Natural killer cell (primary cell): ENCODE measurements at regions not wholly inside any gene's neighbourhood (a gene's known extent, or its start where the extent isn't known, plus 50 kb on each side); places are given as distances from the start of the nearest gene placed in this dataset.
"Not testable (repeated sequence)": the region's sequence is repeated elsewhere in the genome, so short reads cannot be mapped to it uniquely, and the experiment has no call there.

Experiments used
- ATAC-seq, 3 donors: fragments of 150-1000 bp in 2 of 3; fragments of 200-7000 bp in 1 of 3; cut with Tn5 transposase; 1 replicate in 1 of 3; 2 replicates in 2 of 3; pipeline ENCODE4 v1.10.0; 2021; ENCODE audit warnings: mild to moderate bottlenecking in 2 of 3, moderate library complexity in 2 of 3
- DNase-seq, 2 donors: peaks; one replicate each; pipeline versions ENCODE4 v3.0.0 to v3.0.0-alpha.2; 2013 to 2021; ENCODE audit warnings: mixed read lengths in 1 of 2
- H3K27ac ChIP-seq: one replicate; pipeline ENCODE4 v1.5.1; 2013; ENCODE audit warnings: mild to moderate bottlenecking, low read length
- H3K27me3 ChIP-seq: one replicate; pipeline ENCODE4 v1.6.1; 2013; ENCODE audit warnings: low read length; ENCODE audit not compliant: control insufficient read depth, insufficient read depth
- H3K36me3 ChIP-seq: one replicate; pipeline ENCODE4 v1.6.1; 2013; ENCODE audit warnings: low read length; ENCODE audit not compliant: control insufficient read depth, insufficient read depth
- H3K4me1 ChIP-seq: one replicate; pipeline ENCODE4 v1.6.1; 2013; ENCODE audit warnings: low read length; ENCODE audit not compliant: control insufficient read depth, insufficient read depth
- H3K4me3 ChIP-seq: one replicate; pipeline ENCODE4 v1.5.1; 2013; ENCODE audit warnings: low read length
- H3K9me3 ChIP-seq: one replicate; pipeline ENCODE4 v1.6.1; 2013; ENCODE audit warnings: low read length; ENCODE audit not compliant: control insufficient read depth, insufficient read depth
- H3K27ac Mint-ChIP-seq, 2 donors: one replicate each; pipeline ENCODE4 v1.8.0; 2022; ENCODE audit warnings: mild to moderate bottlenecking in 2 of 2, mixed read lengths in 2 of 2, moderate library complexity in 1 of 2
- H3K27me3 Mint-ChIP-seq, 2 donors: one replicate each; pipeline ENCODE4 v1.8.0; 2022; ENCODE audit warnings: low read depth in 2 of 2, mixed read lengths in 2 of 2
- H3K36me3 Mint-ChIP-seq: one replicate; pipeline ENCODE4 v1.8.0; 2022; ENCODE audit warnings: mixed read lengths
- H3K4me1 Mint-ChIP-seq, 2 donors: one replicate each; pipeline ENCODE4 v1.8.0; 2022; ENCODE audit warnings: mixed read lengths in 2 of 2
- H3K4me3 Mint-ChIP-seq: one replicate; pipeline ENCODE4 v1.8.0; 2022; ENCODE audit warnings: mild to moderate bottlenecking, moderate library complexity, mixed read lengths
- H3K9me3 Mint-ChIP-seq, 2 donors: one replicate each; pipeline ENCODE4 v1.8.0; 2022; ENCODE audit warnings: mixed read lengths in 2 of 2
- CTCF ChIP-seq: fragments of 200-600 bp; IDR thresholded peaks from one replicate; pipeline ENCODE4 v1.8.0; 2022; ENCODE audit warnings: antibody characterized with exemption
- WGBS: methylation state at CpG from one replicate; pipeline ENCODE4 v1.1.7; 2013; ENCODE audit warnings: missing lambda C conversion rate; ENCODE audit not compliant: insufficient coverage; 5-methylcytosine and 5-hydroxymethylcytosine counted together
- intact Hi-C: fragments of 100-400 bp; cut with micrococcal nuclease; formaldehyde crosslinking; loops from one replicate; pipeline ENCODE4 v1.14.2; 2022

- peaks cover 0 to 2% of the 10 kb centered on the region in 2 donors for H3K9me3 Mint-ChIP-seq
- TF ChIP-seq CTCF = no peak
- H3K27me3 Mint-ChIP-seq = peaks cover 0 to 11% of the 10 kb centered on the region in 2 donors
- H3K27ac Mint-ChIP-seq = no peak overlapping the region
- H3K27ac ChIP-seq = no peak overlapping the region
- intact Hi-C loops = no loop called here
- H3K36me3 Mint-ChIP-seq = no peaks in the 10 kb centered on the region
- ATAC-seq (no peak), DNase-seq (no peak)
- no peak overlapping the region for H3K4me3 Mint-ChIP-seq
- no peaks in the 10 kb centered on the region for H3K4me1 Mint-ChIP-seq
- WGBS = 98% methylated on average over 40 of the region's 40 CpGs
- no peaks in the 10 kb centered on the region for H3K4me1 ChIP-seq
- H3K36me3 ChIP-seq = no peaks in the 10 kb centered on the region
- no peak overlapping the region for H3K4me3 ChIP-seq
- H3K27me3 ChIP-seq = no peaks in the 10 kb centered on the region
- H3K9me3 ChIP-seq = no peaks in the 10 kb centered on the region
Measured at GRCh38 chrX:139446832-139447231, 83.7 kb upstream of the F9 start.

- no peak for TF ChIP-seq CTCF
- Histone ChIP-seq H3K4me1 (no peaks in the 10 kb centered on the region), H3K27ac (no peak overlapping the region), H3K36me3 (no peaks in the 10 kb centered on the region), H3K4me3 (no peak overlapping the region), H3K9me3 (no peaks in the 10 kb centered on the region), H3K27me3 (no peaks in the 10 kb centered on the region)
- Mint-ChIP-seq H3K9me3 (no peaks in the 10 kb centered on the region), H3K4me1 (no peaks in the 10 kb centered on the region), H3K36me3 (no peaks in the 10 kb centered on the region), H3K27ac (no peak overlapping the region), H3K4me3 (no peak overlapping the region), H3K27me3 (peaks cover 0 to 8% of the 10 kb centered on the region in 2 donors)
- ATAC-seq (no peak), DNase-seq (no peak)
- WGBS = 39% methylated on average over 2 of the region's 2 CpGs
- intact Hi-C loops = no loop called here
Measured at GRCh38 chrX:139429913-139430312, 100.6 kb upstream of the F9 start.

GRCh38 chrX:139423186-139423585, 107.4 kb upstream of the F9 start:
- H3K27me3 Mint-ChIP-seq = peaks cover 0 to 7% of the 10 kb centered on the region in 2 donors
- H3K4me3 ChIP-seq = no peak overlapping the region
- no peak for ATAC-seq
- TF ChIP-seq CTCF = no peak
- no peaks in the 10 kb centered on the region for H3K9me3 ChIP-seq
- 20% methylated on average over 1 of the region's 3 CpGs for WGBS
- no peaks in the 10 kb centered on the region for H3K36me3 ChIP-seq
- no peak overlapping the region for H3K27ac ChIP-seq
- no peaks in the 10 kb centered on the region for H3K9me3 Mint-ChIP-seq
- H3K4me1 ChIP-seq = no peaks in the 10 kb centered on the region
- no peaks in the 10 kb centered on the region for H3K36me3 Mint-ChIP-seq
- no peak overlapping the region for H3K27ac Mint-ChIP-seq
- DNase-seq = no peak
- intact Hi-C loops = no loop called here
- no peaks in the 10 kb centered on the region for H3K27me3 ChIP-seq
- H3K4me3 Mint-ChIP-seq = no peak overlapping the region
- H3K4me1 Mint-ChIP-seq = no peaks in the 10 kb centered on the region

- ATAC-seq, H3K4me1 ChIP-seq, intact Hi-C loops, H3K4me3 ChIP-seq, H3K9me3 ChIP-seq, DNase-seq, H3K36me3 ChIP-seq, H3K27ac ChIP-seq, H3K9me3 Mint-ChIP-seq, H3K27ac Mint-ChIP-seq, H3K36me3 Mint-ChIP-seq, H3K4me1 Mint-ChIP-seq, H3K4me3 Mint-ChIP-seq, H3K27me3 ChIP-seq: not testable (repeated sequence)
- 87% methylated on average over 2 of the region's 2 CpGs for WGBS
- H3K27me3 Mint-ChIP-seq = peaks cover 0 to 14% of the 10 kb centered on the region in 2 donors
Measured at GRCh38 chrX:139398258-139398657, 132.3 kb upstream of the F9 start.
